ENCODE measurements at regions not wholly inside any gene's neighbourhood (a gene's known extent, or its start where the extent isn't known, plus 50 kb on each side); places are given as distances from the start of the nearest gene placed in this dataset.

GRCh38 chr2:204278454-204278853, 266.8 kb upstream of the PARD3B start:
- H3K27ac ChIP-seq (ENCODE audit: low read depth, low read length): no peak overlapping the region
- no peaks in the 10 kb centered on the region for H3K27me3 ChIP-seq (ENCODE audit: control insufficient read depth, low read length)
- no peak overlapping the region for H3K4me2 ChIP-seq (ENCODE audit: low read length)
- H4K20me1 ChIP-seq (ENCODE audit: control insufficient read depth, insufficient read depth, low read depth, low read length): no peaks in the 10 kb centered on the region
- H3K4me1 ChIP-seq (ENCODE audit: control insufficient read depth, low read length): no peaks in the 10 kb centered on the region
- H3K36me3 ChIP-seq (ENCODE audit: control insufficient read depth, low read length): no peaks in the 10 kb centered on the region
- no peaks in the 10 kb centered on the region for H3F3A ChIP-seq (ENCODE audit: control insufficient read depth, insufficient read depth)
- no peaks in the 10 kb centered on the region for H3K9me3 ChIP-seq (ENCODE audit: control insufficient read depth, insufficient read depth, low read length)
- TF ChIP-seq, protein P1, sequence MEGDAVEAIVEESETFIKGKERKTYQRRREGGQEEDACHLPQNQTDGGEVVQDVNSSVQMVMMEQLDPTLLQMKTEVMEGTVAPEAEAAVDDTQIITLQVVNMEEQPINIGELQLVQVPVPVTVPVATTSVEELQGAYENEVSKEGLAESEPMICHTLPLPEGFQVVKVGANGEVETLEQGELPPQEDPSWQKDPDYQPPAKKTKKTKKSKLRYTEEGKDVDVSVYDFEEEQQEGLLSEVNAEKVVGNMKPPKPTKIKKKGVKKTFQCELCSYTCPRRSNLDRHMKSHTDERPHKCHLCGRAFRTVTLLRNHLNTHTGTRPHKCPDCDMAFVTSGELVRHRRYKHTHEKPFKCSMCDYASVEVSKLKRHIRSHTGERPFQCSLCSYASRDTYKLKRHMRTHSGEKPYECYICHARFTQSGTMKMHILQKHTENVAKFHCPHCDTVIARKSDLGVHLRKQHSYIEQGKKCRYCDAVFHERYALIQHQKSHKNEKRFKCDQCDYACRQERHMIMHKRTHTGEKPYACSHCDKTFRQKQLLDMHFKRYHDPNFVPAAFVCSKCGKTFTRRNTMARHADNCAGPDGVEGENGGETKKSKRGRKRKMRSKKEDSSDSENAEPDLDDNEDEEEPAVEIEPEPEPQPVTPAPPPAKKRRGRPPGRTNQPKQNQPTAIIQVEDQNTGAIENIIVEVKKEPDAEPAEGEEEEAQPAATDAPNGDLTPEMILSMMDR (IDR thresholded peaks at IDR 0.05; ENCODE audit: low read depth, low read length, poor library complexity, severe bottlenecking): no peak
- TF ChIP-seq EZH2phosphoT487 (IDR thresholded peaks at IDR 0.05; ENCODE audit: borderline replicate concordance, low read length): no peak
- H3K4me3 ChIP-seq (ENCODE audit: low read length): no peak overlapping the region
- H3K9me2 ChIP-seq (replicated peaks; ENCODE audit: control insufficient read depth, low read length): no peaks in the 10 kb centered on the region; the same call in 1 of the 2 replicates
- H3K79me2 ChIP-seq (ENCODE audit: control insufficient read depth, low read length): no peaks in the 10 kb centered on the region

GRCh38 chr2:204279819-204280218, 265.5 kb upstream of the PARD3B start:
- Histone ChIP-seq H3K9me2 (replicated peaks; ENCODE audit: control insufficient read depth, low read length) (no peaks in the 10 kb centered on the region; the same call in 1 of the 2 replicates), H3K4me2 (ENCODE audit: low read length) (no peak overlapping the region), H3K36me3 (ENCODE audit: control insufficient read depth, low read length) (no peaks in the 10 kb centered on the region), H4K20me1 (ENCODE audit: control insufficient read depth, insufficient read depth, low read depth, low read length) (no peaks in the 10 kb centered on the region), H3K4me1 (ENCODE audit: control insufficient read depth, low read length) (no peaks in the 10 kb centered on the region), H3K79me2 (ENCODE audit: control insufficient read depth, low read length) (no peaks in the 10 kb centered on the region), H3K27ac (ENCODE audit: low read depth, low read length) (no peak overlapping the region), H3K27me3 (ENCODE audit: control insufficient read depth, low read length) (no peaks in the 10 kb centered on the region), H3F3A (ENCODE audit: control insufficient read depth, insufficient read depth) (no peaks in the 10 kb centered on the region), H3K9me3 (ENCODE audit: control insufficient read depth, insufficient read depth, low read length) (no peaks in the 10 kb centered on the region), H3K4me3 (ENCODE audit: low read length) (no peak overlapping the region)
- TF ChIP-seq EZH2phosphoT487 (IDR thresholded peaks at IDR 0.05; ENCODE audit: borderline replicate concordance, low read length): no peak
- TF ChIP-seq, protein P1 (IDR thresholded peaks at IDR 0.05; ENCODE audit: low read depth, low read length, poor library complexity, severe bottlenecking): no peak

DNA sequence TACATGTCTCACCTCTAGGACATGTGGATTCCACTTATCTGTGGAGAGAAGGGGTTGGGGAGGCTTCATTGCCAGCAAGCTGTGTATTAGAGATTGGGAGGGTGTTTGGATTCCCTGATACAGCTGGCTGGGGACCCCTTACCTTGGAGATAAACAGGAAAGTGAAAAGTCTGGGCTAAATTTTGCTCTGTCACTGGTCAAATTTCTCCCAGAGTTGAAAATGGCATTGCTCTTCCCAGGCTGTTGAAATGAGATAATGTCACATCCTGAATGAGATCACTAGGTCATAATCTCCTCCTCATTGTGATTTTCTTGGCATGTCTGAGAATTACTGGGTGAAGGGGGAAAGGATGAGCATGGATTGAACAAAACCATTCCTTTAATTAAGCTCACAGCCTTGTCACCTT, 265.0 kb upstream of the PARD3B start:
- no peak overlapping the region for H3K4me3 ChIP-seq (ENCODE audit: low read length)
- no peaks in the 10 kb centered on the region; the same call in 1 of the 2 replicates for H3K9me2 ChIP-seq (replicated peaks; ENCODE audit: control insufficient read depth, low read length)
- H3K27ac ChIP-seq (ENCODE audit: low read depth, low read length): no peak overlapping the region
- H3K9me3 ChIP-seq (ENCODE audit: control insufficient read depth, insufficient read depth, low read length): no peaks in the 10 kb centered on the region
- no peaks in the 10 kb centered on the region for H3K4me1 ChIP-seq (ENCODE audit: control insufficient read depth, low read length)
- no peaks in the 10 kb centered on the region for H3K27me3 ChIP-seq (ENCODE audit: control insufficient read depth, low read length)
- no peaks in the 10 kb centered on the region for H3K36me3 ChIP-seq (ENCODE audit: control insufficient read depth, low read length)
- H4K20me1 ChIP-seq (ENCODE audit: control insufficient read depth, insufficient read depth, low read depth, low read length): no peaks in the 10 kb centered on the region
- no peaks in the 10 kb centered on the region for H3K79me2 ChIP-seq (ENCODE audit: control insufficient read depth, low read length)
- no peak overlapping the region for H3K4me2 ChIP-seq (ENCODE audit: low read length)
- TF ChIP-seq, protein P1 (IDR thresholded peaks at IDR 0.05; ENCODE audit: low read depth, low read length, poor library complexity, severe bottlenecking): no peak
- no peak for TF ChIP-seq EZH2phosphoT487 (IDR thresholded peaks at IDR 0.05; ENCODE audit: borderline replicate concordance, low read length)
- H3F3A ChIP-seq (ENCODE audit: control insufficient read depth, insufficient read depth): no peaks in the 10 kb centered on the region

Measured in DOHH2 (cell line).